HCT116 (cell line): ENCODE measurements at regions not wholly inside any gene's neighbourhood (a gene's known extent, or its start where the extent isn't known, plus 50 kb on each side); places are given as distances from the start of the nearest gene placed in this dataset.

ENCODE experiments used
- CEBPB ChIP-seq: IDR thresholded peaks from 2 replicates; pipeline ENCODE4 v1.6.1; 2012; ENCODE audit warnings: low read depth
- EZH2 ChIP-seq: fragments of 200-600 bp; sonication (generic); IDR thresholded peaks from 2 replicates; pipeline ENCODE4 v1.6.1; 2017; ENCODE audit warnings: antibody characterized with exemption, mixed run types
- EZH2phosphoT487 ChIP-seq: fragments of 200-600 bp; IDR thresholded peaks from 2 replicates; pipeline ENCODE4 v1.6.1; 2018; ENCODE audit warnings: antibody characterized with exemption, borderline replicate concordance
- JUND ChIP-seq: IDR thresholded peaks from 2 replicates; pipeline ENCODE4 v1.6.1; 2012
- POLR2A ChIP-seq: IDR thresholded peaks from 2 replicates; pipeline ENCODE4 v1.7.0; 2011; ENCODE audit warnings: borderline replicate concordance; ENCODE audit not compliant: insufficient read depth, insufficient read length; ENCODE audit errors: extremely low read depth
- POLR2AphosphoS5 ChIP-seq: IDR thresholded peaks from 2 replicates; pipeline ENCODE4 v1.6.1; 2011; ENCODE audit warnings: mild to moderate bottlenecking, low read depth, low read length, moderate library complexity
- TF ChIP-seq, protein P1 (sequence below), 3 experiments: fragments of 200-600 bp in 1 of 3; sonication (generic) in 1 of 3; IDR thresholded peaks in 2 of 3; conservative IDR thresholded peaks in 1 of 3; 2 replicates each; pipeline ENCODE4 v1.5.1; 2012 to 2017; ENCODE audit warnings: low read depth in 2 of 3, low read length in 2 of 3, antibody characterized with exemption in 1 of 3, borderline replicate concordance in 1 of 3, control low read depth in 1 of 3, mild to moderate bottlenecking in 1 of 3, mixed read lengths in 1 of 3, mixed run types in 1 of 3, moderate library complexity in 1 of 3; ENCODE audit not compliant: insufficient read depth in 1 of 3
- TF ChIP-seq, protein P2 (sequence below): IDR thresholded peaks from 2 replicates; pipeline ENCODE4 v1.6.1; 2012; ENCODE audit warnings: low read depth
- TF ChIP-seq, protein P3 (sequence below): IDR thresholded peaks from 2 replicates; pipeline ENCODE4 v1.6.1; 2011; ENCODE audit warnings: mild to moderate bottlenecking, low read length, moderate library complexity; ENCODE audit not compliant: insufficient replicate concordance; ENCODE audit errors: extremely low read depth

DNA sequence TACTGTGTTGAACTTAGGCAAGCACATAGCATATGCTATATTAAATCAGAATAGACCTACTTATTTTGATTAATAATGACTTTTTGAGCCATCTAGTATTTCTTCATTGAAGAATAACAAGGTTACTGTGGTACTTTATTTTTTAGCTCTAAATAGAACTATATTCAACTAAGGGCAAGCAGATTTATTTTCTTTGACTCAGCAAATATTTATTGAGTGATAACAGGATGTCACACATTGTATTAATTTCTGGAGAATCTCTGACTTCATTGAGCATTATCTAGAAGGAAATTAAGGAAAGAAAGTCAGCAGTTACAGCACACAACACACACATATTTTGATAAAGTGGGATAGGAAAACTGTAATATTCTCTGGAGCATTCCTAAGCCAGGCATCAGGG is 407.4 kb downstream of the CD109 start:
- TF ChIP-seq, protein P1, sequence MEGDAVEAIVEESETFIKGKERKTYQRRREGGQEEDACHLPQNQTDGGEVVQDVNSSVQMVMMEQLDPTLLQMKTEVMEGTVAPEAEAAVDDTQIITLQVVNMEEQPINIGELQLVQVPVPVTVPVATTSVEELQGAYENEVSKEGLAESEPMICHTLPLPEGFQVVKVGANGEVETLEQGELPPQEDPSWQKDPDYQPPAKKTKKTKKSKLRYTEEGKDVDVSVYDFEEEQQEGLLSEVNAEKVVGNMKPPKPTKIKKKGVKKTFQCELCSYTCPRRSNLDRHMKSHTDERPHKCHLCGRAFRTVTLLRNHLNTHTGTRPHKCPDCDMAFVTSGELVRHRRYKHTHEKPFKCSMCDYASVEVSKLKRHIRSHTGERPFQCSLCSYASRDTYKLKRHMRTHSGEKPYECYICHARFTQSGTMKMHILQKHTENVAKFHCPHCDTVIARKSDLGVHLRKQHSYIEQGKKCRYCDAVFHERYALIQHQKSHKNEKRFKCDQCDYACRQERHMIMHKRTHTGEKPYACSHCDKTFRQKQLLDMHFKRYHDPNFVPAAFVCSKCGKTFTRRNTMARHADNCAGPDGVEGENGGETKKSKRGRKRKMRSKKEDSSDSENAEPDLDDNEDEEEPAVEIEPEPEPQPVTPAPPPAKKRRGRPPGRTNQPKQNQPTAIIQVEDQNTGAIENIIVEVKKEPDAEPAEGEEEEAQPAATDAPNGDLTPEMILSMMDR (IDR thresholded peaks at IDR 0.05 in 2 of 3, conservative IDR thresholded peaks at IDR 0.05 in 1 of 3; ENCODE audit: borderline replicate concordance in 1 of 3, insufficient read depth in 1 of 3, low read depth in 2 of 3, low read length in 2 of 3): no peak
- TF ChIP-seq CEBPB (no peak), EZH2 (no peak), POLR2AphosphoS5 (no peak), EZH2phosphoT487 (no peak), JUND (no peak), POLR2A (no peak)
- TF ChIP-seq, protein P2, sequence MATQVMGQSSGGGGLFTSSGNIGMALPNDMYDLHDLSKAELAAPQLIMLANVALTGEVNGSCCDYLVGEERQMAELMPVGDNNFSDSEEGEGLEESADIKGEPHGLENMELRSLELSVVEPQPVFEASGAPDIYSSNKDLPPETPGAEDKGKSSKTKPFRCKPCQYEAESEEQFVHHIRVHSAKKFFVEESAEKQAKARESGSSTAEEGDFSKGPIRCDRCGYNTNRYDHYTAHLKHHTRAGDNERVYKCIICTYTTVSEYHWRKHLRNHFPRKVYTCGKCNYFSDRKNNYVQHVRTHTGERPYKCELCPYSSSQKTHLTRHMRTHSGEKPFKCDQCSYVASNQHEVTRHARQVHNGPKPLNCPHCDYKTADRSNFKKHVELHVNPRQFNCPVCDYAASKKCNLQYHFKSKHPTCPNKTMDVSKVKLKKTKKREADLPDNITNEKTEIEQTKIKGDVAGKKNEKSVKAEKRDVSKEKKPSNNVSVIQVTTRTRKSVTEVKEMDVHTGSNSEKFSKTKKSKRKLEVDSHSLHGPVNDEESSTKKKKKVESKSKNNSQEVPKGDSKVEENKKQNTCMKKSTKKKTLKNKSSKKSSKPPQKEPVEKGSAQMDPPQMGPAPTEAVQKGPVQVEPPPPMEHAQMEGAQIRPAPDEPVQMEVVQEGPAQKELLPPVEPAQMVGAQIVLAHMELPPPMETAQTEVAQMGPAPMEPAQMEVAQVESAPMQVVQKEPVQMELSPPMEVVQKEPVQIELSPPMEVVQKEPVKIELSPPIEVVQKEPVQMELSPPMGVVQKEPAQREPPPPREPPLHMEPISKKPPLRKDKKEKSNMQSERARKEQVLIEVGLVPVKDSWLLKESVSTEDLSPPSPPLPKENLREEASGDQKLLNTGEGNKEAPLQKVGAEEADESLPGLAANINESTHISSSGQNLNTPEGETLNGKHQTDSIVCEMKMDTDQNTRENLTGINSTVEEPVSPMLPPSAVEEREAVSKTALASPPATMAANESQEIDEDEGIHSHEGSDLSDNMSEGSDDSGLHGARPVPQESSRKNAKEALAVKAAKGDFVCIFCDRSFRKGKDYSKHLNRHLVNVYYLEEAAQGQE: no peak
- TF ChIP-seq, protein P3, sequence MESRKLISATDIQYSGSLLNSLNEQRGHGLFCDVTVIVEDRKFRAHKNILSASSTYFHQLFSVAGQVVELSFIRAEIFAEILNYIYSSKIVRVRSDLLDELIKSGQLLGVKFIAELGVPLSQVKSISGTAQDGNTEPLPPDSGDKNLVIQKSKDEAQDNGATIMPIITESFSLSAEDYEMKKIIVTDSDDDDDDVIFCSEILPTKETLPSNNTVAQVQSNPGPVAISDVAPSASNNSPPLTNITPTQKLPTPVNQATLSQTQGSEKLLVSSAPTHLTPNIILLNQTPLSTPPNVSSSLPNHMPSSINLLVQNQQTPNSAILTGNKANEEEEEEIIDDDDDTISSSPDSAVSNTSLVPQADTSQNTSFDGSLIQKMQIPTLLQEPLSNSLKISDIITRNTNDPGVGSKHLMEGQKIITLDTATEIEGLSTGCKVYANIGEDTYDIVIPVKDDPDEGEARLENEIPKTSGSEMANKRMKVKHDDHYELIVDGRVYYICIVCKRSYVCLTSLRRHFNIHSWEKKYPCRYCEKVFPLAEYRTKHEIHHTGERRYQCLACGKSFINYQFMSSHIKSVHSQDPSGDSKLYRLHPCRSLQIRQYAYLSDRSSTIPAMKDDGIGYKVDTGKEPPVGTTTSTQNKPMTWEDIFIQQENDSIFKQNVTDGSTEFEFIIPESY: no peak
